Caki2 (cell line): ENCODE measurements at regions not wholly inside any gene's neighbourhood (a gene's known extent, or its start where the extent isn't known, plus 50 kb on each side); places are given as distances from the start of the nearest gene placed in this dataset.
"Not testable (repeated sequence)": the region's sequence is repeated elsewhere in the genome, so short reads cannot be mapped to it uniquely, and the experiment has no call there.

Experiments
- DNase-seq: peaks from one replicate; pipeline ENCODE4 v3.0.0-alpha.2; 2015; ENCODE audit warnings: low read depth
- in situ Hi-C: cut with HindIII; loops from 2 replicates; pipeline ENCODE4 v1.10.0; 2016; ENCODE audit warnings: low sequenced_read_pairs, low pct_unique_long_range_greater_than_20kb, mixed read lengths

- no peak for DNase-seq
- in situ Hi-C loops: no loop called here
These were observed 1613.6 kb upstream of the WWC1 start for GRCh38 chr5:166677891-166678290.

- DNase-seq: no peak
- in situ Hi-C loops: no loop called here
These were observed 1612.1 kb upstream of the WWC1 start for GRCh38 chr5:166679331-166679730.

GRCh38 chr5:166695326-166695725 lies 1596.1 kb upstream of the WWC1 start:
- DNase-seq: no peak
- in situ Hi-C loops: no loop called here

GRCh38 chr5:166708291-166708690 lies 1583.2 kb upstream of the WWC1 start:
- DNase-seq: no peak
- in situ Hi-C loops: no loop called here

GRCh38 chr5:166709691-166710090 lies 1581.8 kb upstream of the WWC1 start:
- in situ Hi-C loops: no loop called here
- no peak for DNase-seq

- DNase-seq: no peak
- in situ Hi-C loops: no loop called here
These were observed 1581.2 kb upstream of the WWC1 start for GRCh38 chr5:166710271-166710670.

GRCh38 chr5:166712447-166713185 lies 1578.8 kb upstream of the WWC1 start:
- no peak for DNase-seq
- in situ Hi-C loops: no loop called here

- DNase-seq: no peak
- in situ Hi-C loops: no loop called here
These were observed 1578.2 kb upstream of the WWC1 start for GRCh38 chr5:166713295-166713694.

GRCh38 chr5:166716856-166717492 lies 1574.5 kb upstream of the WWC1 start:
- in situ Hi-C loops: no loop called here
- peak; percentile 46 for DNase-seq

GRCh38 chr5:166719991-166720390 lies 1571.5 kb upstream of the WWC1 start:
- peak; percentile 61 for DNase-seq
- in situ Hi-C loops: no loop called here

GRCh38 chr5:166722939-166723338 lies 1568.5 kb upstream of the WWC1 start:
- in situ Hi-C loops: no loop called here
- DNase-seq: peak; percentile 63

GRCh38 chr5:166724284-166724683 lies 1567.2 kb upstream of the WWC1 start:
- in situ Hi-C loops: no loop called here
- DNase-seq: no peak

- in situ Hi-C loops: no loop called here
- DNase-seq: no peak
These were observed 1565.9 kb upstream of the WWC1 start for GRCh38 chr5:166725593-166725992.

- in situ Hi-C loops: no loop called here
- no peak for DNase-seq
These were observed 1565.0 kb upstream of the WWC1 start for GRCh38 chr5:166726406-166726805.

GRCh38 chr5:166742951-166743350 lies 1548.5 kb upstream of the WWC1 start:
- in situ Hi-C loops, DNase-seq: not testable (repeated sequence)

- in situ Hi-C loops: no loop called here
- DNase-seq: no peak
These were observed 1544.9 kb upstream of the WWC1 start for GRCh38 chr5:166746506-166746905.

- in situ Hi-C loops: no loop called here
- no peak for DNase-seq
These were observed 1541.1 kb upstream of the WWC1 start for GRCh38 chr5:166750376-166750775.

GRCh38 chr5:166758151-166758550 lies 1533.3 kb upstream of the WWC1 start:
- DNase-seq: no peak
- in situ Hi-C loops: no loop called here

GRCh38 chr5:166767858-166768257 lies 1523.6 kb upstream of the WWC1 start:
- no peak for DNase-seq
- in situ Hi-C loops: no loop called here

- in situ Hi-C loops: no loop called here
- DNase-seq: no peak
These were observed 1522.9 kb upstream of the WWC1 start for GRCh38 chr5:166768536-166768935.
